Testis (tissue), 2 donors: ENCODE measurements at regions not wholly inside any gene's neighbourhood (a gene's known extent, or its start where the extent isn't known, plus 50 kb on each side); places are given as distances from the start of the nearest gene placed in this dataset.

Experiments used
- POLR2A ChIP-seq: fragments of 450-650 bp; IDR thresholded peaks from one replicate; pipeline ENCODE4 v1.6.1; 2017; ENCODE audit warnings: antibody characterized with exemption, mild to moderate bottlenecking, moderate library complexity
- TF ChIP-seq, protein P1 (sequence below), 3 experiments: fragments of 450-650 bp in 2 of 3; fragments of 200-600 bp in 1 of 3; sonication (generic) in 1 of 3; IDR thresholded peaks; one replicate each; pipeline ENCODE4 v1.5.1; 2016 to 2019; ENCODE audit warnings: antibody characterized with exemption in 3 of 3, mild to moderate bottlenecking in 2 of 3, moderate library complexity in 1 of 3

DNA sequence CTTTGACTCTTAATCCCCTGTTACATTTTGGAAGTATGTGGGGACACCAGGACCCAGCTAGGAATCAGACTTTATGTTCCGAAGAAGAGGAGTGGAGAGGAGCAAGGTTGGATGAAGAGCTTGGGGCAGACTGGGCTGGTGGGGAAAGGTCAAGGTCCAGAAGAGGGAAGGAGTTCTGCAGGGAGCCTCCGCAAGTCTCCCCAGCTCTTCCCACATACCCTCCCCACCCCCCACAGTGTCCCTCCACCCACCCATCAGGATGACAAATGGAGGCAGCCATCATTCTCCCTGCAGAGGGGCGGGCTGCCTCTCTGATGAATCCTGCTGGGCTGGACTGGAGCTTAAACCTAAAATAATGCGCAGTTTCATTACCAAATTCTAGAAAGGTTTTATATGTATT is 77.2 kb downstream of the ACKR3 start:
- TF ChIP-seq, protein P1, sequence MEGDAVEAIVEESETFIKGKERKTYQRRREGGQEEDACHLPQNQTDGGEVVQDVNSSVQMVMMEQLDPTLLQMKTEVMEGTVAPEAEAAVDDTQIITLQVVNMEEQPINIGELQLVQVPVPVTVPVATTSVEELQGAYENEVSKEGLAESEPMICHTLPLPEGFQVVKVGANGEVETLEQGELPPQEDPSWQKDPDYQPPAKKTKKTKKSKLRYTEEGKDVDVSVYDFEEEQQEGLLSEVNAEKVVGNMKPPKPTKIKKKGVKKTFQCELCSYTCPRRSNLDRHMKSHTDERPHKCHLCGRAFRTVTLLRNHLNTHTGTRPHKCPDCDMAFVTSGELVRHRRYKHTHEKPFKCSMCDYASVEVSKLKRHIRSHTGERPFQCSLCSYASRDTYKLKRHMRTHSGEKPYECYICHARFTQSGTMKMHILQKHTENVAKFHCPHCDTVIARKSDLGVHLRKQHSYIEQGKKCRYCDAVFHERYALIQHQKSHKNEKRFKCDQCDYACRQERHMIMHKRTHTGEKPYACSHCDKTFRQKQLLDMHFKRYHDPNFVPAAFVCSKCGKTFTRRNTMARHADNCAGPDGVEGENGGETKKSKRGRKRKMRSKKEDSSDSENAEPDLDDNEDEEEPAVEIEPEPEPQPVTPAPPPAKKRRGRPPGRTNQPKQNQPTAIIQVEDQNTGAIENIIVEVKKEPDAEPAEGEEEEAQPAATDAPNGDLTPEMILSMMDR (IDR thresholded peaks at IDR 0.05), result no peak
- no peak for TF ChIP-seq POLR2A
